A673 (cell line): ENCODE measurements at regions not wholly inside any gene's neighbourhood (a gene's known extent, or its start where the extent isn't known, plus 50 kb on each side); places are given as distances from the start of the nearest gene placed in this dataset.
"Not testable (repeated sequence)": the region's sequence is repeated elsewhere in the genome, so short reads cannot be mapped to it uniquely, and the experiment has no call there.

Source experiments
- BruUV-seq: library from RNA; stranded (reverse); fragments of 400-500 nt; replicated peaks from 2 replicates; lab custom pipeline; 2021; lab: Mats Ljungman, UMichigan
- CTCF ChIA-PET: fragments of 300-600 bp; sonication (Branson Sonifier 250); formaldehyde crosslinking; loops from one replicate; lab custom pipeline; 2022; ENCODE audit warnings: antibody characterized with exemption; lab: Charles Lee
- POLR2A ChIA-PET: fragments of 300-600 bp; sonication (Branson Sonifier 250); formaldehyde crosslinking; loops from one replicate; lab custom pipeline; 2022; ENCODE audit warnings: antibody characterized with exemption; ENCODE audit not compliant: low non-redundant PET; lab: Charles Lee
- DNase-seq: peaks from one replicate; pipeline ENCODE4 v3.0.0-alpha.2; 2015; ENCODE audit warnings: low spot score
- H3K27ac ChIP-seq: fragments of 200-600 bp; sonication (generic); 2 replicates; pipeline ENCODE4 v1.5.1; 2016; ENCODE audit warnings: mixed run types, low read depth, mild to moderate bottlenecking, mixed read lengths, antibody characterized with exemption, low read length; ENCODE audit not compliant: poor library complexity, severe bottlenecking
- H3K27me3 ChIP-seq: fragments of 200-600 bp; sonication (generic); replicated peaks from 2 replicates; pipeline ENCODE4 v1.6.1; 2017; ENCODE audit warnings: mixed run types, low read depth, mild to moderate bottlenecking, mixed read lengths, antibody characterized with exemption, low read length; ENCODE audit not compliant: insufficient read depth, poor library complexity
- H3K36me3 ChIP-seq: fragments of 200-600 bp; sonication (generic); 2 replicates; pipeline ENCODE4 v1.6.1; 2016; ENCODE audit warnings: mixed run types, mild to moderate bottlenecking, mixed read lengths, antibody characterized with exemption, low read length; ENCODE audit not compliant: insufficient read depth, poor library complexity, severe bottlenecking
- H3K4me1 ChIP-seq: fragments of 200-600 bp; sonication (generic); 2 replicates; pipeline ENCODE4 v1.6.1; 2017; ENCODE audit warnings: mixed run types, mild to moderate bottlenecking, mixed read lengths, antibody characterized with exemption, low read length; ENCODE audit not compliant: insufficient read depth, poor library complexity, severe bottlenecking
- H3K4me3 ChIP-seq: fragments of 200-600 bp; sonication (generic); 2 replicates; pipeline ENCODE4 v1.5.1; 2016; ENCODE audit warnings: low read depth, mixed run types, mild to moderate bottlenecking, mixed read lengths, low read length; ENCODE audit not compliant: poor library complexity, severe bottlenecking
- H3K9me3 ChIP-seq: fragments of 200-600 bp; sonication (generic); 2 replicates; pipeline ENCODE4 v1.6.1; 2016; ENCODE audit warnings: mixed run types, low read depth, mild to moderate bottlenecking, mixed read lengths, antibody characterized with exemption, low read length; ENCODE audit not compliant: poor library complexity, severe bottlenecking
- EZH2 ChIP-seq: fragments of 200-600 bp; sonication (generic); IDR thresholded peaks from 2 replicates; pipeline ENCODE4 v1.6.1; 2017; ENCODE audit warnings: borderline replicate concordance, low read depth, mild to moderate bottlenecking, mixed read lengths, antibody characterized with exemption, low read length; ENCODE audit not compliant: poor library complexity, severe bottlenecking
- intact Hi-C: fragments of 100-400 bp; cut with micrococcal nuclease; formaldehyde crosslinking; loops from one replicate; pipeline ENCODE4 v1.10.0; 2022; ENCODE audit not compliant: unreplicated experiment
- TF ChIP-seq, protein P1 (sequence below): fragments of 300-800, 200-600 bp; sonication (generic); conservative IDR thresholded peaks from 2 replicates; pipeline ENCODE4 v1.5.1; 2017; ENCODE audit warnings: low read depth, mild to moderate bottlenecking, antibody characterized with exemption, low read length, moderate library complexity, mixed read lengths

DNA sequence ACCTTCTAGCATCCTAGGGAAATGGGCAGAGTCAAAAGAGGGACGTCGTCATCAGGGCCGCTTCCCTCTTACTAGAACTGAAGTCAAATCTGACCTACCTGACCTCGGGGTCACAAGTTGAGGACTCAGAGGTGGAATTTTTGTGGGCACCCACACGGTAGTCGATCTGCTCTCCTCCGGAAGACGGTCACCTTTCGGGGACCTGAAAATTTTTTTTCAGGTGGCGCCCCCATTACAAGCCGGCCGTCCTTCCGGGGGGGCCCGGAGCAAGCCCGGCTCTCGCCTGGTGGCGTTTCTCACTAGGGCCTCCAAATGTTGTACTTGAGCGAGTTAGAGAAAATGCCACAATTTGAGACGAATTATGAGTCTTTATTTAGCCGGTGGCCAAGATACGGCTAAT is 157.5 kb upstream of the FRG2C start:
- H3K4me1 ChIP-seq = no peaks in the 10 kb centered on the region
- DNase-seq = no peak
- intact Hi-C loops = no loop called here
- BruUV-seq = no TSS peak
- no peaks in the 10 kb centered on the region for H3K27me3 ChIP-seq
- ChIA-PET CTCF (no interaction called here), POLR2A (no interaction called here)
- no peaks in the 10 kb centered on the region for H3K36me3 ChIP-seq
- no peak overlapping the region for H3K4me3 ChIP-seq
- no peaks in the 10 kb centered on the region for H3K9me3 ChIP-seq
- no peak overlapping the region for H3K27ac ChIP-seq
- TF ChIP-seq, protein P1, sequence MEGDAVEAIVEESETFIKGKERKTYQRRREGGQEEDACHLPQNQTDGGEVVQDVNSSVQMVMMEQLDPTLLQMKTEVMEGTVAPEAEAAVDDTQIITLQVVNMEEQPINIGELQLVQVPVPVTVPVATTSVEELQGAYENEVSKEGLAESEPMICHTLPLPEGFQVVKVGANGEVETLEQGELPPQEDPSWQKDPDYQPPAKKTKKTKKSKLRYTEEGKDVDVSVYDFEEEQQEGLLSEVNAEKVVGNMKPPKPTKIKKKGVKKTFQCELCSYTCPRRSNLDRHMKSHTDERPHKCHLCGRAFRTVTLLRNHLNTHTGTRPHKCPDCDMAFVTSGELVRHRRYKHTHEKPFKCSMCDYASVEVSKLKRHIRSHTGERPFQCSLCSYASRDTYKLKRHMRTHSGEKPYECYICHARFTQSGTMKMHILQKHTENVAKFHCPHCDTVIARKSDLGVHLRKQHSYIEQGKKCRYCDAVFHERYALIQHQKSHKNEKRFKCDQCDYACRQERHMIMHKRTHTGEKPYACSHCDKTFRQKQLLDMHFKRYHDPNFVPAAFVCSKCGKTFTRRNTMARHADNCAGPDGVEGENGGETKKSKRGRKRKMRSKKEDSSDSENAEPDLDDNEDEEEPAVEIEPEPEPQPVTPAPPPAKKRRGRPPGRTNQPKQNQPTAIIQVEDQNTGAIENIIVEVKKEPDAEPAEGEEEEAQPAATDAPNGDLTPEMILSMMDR = no peak
- TF ChIP-seq EZH2 = no peak

DNA sequence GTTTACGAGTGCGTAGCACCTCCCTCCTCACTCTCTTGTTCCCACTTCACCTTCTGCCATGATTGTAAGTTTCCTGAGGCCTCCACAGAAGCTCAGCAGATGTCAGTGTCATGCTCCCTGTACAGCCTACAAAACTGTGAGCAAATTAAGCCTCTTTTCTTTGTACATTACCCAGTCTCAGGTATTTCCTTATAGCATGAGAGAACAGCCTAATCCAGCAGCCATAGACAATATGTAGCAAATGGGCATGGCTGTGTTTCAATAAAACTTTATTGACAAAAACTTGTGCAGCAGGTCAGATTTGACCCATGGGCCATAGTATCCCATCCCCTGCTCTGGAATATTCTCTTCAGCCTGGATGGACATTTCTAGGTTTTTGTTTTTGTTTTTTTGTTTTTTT is 156.2 kb upstream of the FRG2C start:
- H3K9me3 ChIP-seq, H3K4me1 ChIP-seq, H3K27me3 ChIP-seq, intact Hi-C loops, H3K27ac ChIP-seq, CTCF ChIA-PET, BruUV-seq, POLR2A ChIA-PET, H3K36me3 ChIP-seq, H3K4me3 ChIP-seq, DNase-seq: not testable (repeated sequence)

DNA sequence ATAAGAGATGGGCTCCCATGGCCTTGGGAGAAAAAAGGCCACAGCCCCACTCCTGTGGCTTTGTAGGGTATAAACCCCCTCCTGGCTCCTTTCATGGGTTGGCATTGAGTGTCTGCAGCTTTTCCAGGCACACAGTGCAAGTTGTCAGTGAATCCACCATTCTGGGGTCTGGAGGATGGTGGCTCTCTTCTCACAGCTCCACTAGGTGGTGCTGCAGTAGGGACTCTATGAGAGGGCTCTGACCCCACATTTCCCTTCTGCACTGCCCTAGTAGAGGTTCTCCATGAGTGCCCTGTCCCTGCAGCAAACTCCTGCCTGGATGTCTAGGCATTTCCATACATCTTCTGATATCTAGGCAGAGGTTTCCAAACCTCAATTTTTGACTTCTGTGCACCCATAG is 136.5 kb upstream of the FRG2C start:
- H3K4me3 ChIP-seq, H3K9me3 ChIP-seq, POLR2A ChIA-PET, intact Hi-C loops, H3K4me1 ChIP-seq, BruUV-seq, CTCF ChIA-PET, DNase-seq, H3K27ac ChIP-seq, H3K27me3 ChIP-seq, H3K36me3 ChIP-seq: not testable (repeated sequence)

DNA sequence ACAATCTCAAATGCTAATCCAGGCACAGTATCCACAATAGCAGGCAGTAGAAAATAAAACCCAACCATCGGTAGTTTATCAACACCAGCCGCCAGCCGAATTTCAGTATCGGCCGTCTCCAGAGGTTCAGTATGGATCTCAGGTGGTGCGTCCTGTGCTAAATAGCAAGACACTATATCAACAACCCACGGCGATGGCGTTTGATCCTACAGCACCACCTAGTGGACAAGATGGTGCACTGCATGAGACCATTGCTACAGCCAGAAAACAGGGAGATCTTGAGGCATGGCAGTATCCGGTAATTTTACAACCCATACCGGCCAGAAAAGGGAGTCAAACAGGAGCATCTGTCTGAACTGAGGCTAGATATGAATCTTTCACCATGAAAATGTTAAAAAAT is 112.0 kb upstream of the FRG2C start:
- H3K36me3 ChIP-seq, H3K27ac ChIP-seq, H3K4me1 ChIP-seq, CTCF ChIA-PET, POLR2A ChIA-PET, H3K9me3 ChIP-seq, H3K4me3 ChIP-seq, BruUV-seq, H3K27me3 ChIP-seq: not testable (repeated sequence)
- intact Hi-C loops = loop anchor here (5.0 kb wide), 2 partner anchors 125 to 260 kb away; no protein-coding TSS in a partner anchor
- TF ChIP-seq, protein P1 = peak; percentile 66
- DNase-seq = peak; percentile 40

DNA sequence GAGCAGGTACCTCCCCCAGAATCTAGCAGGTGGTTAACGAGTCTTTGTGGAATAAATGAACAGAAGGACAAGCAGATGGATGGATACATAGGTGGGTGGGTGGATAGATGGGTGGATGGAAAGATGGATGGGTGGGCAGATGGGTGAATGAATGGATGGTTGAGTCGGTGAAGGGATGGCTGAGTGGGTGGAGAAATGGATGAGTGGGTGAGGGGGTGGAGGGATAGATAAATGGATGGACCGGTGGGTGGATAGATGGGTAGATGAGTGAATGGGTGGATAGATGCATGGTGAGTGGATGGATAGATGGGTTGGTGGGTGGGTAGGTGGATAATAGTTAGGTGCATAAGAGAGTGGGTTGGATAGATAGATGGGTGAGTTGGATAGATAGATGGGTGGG is 99.7 kb upstream of the FRG2C start:
- POLR2A ChIA-PET, BruUV-seq, H3K27me3 ChIP-seq, H3K36me3 ChIP-seq, DNase-seq, H3K27ac ChIP-seq, H3K9me3 ChIP-seq, H3K4me3 ChIP-seq, H3K4me1 ChIP-seq, intact Hi-C loops, CTCF ChIA-PET: not testable (repeated sequence)

DNA sequence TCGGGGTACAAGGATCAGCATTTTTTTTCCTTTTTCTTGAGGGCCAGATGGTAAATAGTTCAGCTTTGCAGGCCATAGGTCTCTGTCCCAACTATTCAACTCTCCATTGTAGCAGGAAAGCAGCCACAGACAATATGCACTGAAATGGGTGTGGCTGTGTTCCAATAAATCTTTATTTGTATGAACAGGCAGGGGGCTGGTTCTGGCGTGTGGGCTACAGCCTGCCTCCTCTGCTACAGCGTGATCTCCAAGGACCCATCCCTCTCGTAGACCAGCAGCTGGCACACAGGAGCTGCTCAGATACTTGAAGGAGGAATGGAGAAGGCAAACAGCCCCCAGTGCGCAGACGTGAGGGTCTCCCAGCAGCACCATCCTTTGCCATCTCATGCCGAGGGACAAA is 91.8 kb upstream of the FRG2C start:
- H3K4me1 ChIP-seq, intact Hi-C loops, H3K9me3 ChIP-seq: not testable (repeated sequence)

More for the DNA sequence above, 91.8 kb upstream of the FRG2C start:
- H3K27me3 ChIP-seq, BruUV-seq, H3K36me3 ChIP-seq, CTCF ChIA-PET, H3K4me3 ChIP-seq, H3K27ac ChIP-seq, POLR2A ChIA-PET, DNase-seq: not testable (repeated sequence)
